Endothelial cell of umbilical vein (primary cell): ENCODE measurements at regions not wholly inside any gene's neighbourhood (a gene's known extent, or its start where the extent isn't known, plus 50 kb on each side); places are given as distances from the start of the nearest gene placed in this dataset.

Experiments
- BruUV-seq: library from RNA; stranded (reverse); fragments of 400-500 nt; replicated peaks from 2 replicates; lab custom pipeline; 2021; lab: Mats Ljungman, UMichigan
- CTCF ChIA-PET: fragments of 300-600, 350-600 bp; sonication (Branson Sonifier 250); formaldehyde crosslinking; loops from one replicate; lab custom pipeline; 2021; ENCODE audit warnings: antibody characterized with exemption, inconsistent platforms; lab: Charles Lee
- POLR2A ChIA-PET: fragments of 300-600, 350-600 bp; sonication (Branson Sonifier 250); formaldehyde crosslinking; loops from one replicate; lab custom pipeline; 2021; ENCODE audit warnings: antibody characterized with exemption, inconsistent platforms; lab: Charles Lee
- DNase-seq: peaks from one replicate; pipeline ENCODE4 v3.0.0-alpha.2; 2011; ENCODE audit warnings: low read depth, low spot score
- FAIRE-seq: peaks from 2 replicates; lab custom pipeline; 2011; peaks lifted over from hg19 to GRCh38; lab: Jason Lieb, UNC
- H2AFZ ChIP-seq: 2 replicates; pipeline ENCODE4 v1.6.0; 2012; ENCODE audit warnings: low read depth, low read length, control low read depth, inconsistent platforms
- H3K27ac ChIP-seq: 2 replicates; pipeline ENCODE4 v1.5.1; 2011; ENCODE audit warnings: low read depth, mild to moderate bottlenecking, control low read depth, low read length, moderate library complexity; ENCODE audit not compliant: insufficient read depth
- H3K27me3 ChIP-seq, 2 experiments: 2 replicates each; pipeline versions ENCODE4 v1.6.0 to v1.6.1; 2011; ENCODE audit warnings: low read length in 2 of 2, mixed read lengths in 1 of 2; ENCODE audit not compliant: control insufficient read depth in 2 of 2, insufficient read depth in 2 of 2
- H3K36me3 ChIP-seq, 2 experiments: 2 replicates in 1 of 2; 3 replicates in 1 of 2; pipeline ENCODE4 v1.5.1; 2011; ENCODE audit warnings: low read length in 2 of 2, mild to moderate bottlenecking in 1 of 2, moderate library complexity in 1 of 2; ENCODE audit not compliant: control insufficient read depth in 2 of 2, insufficient read depth in 2 of 2; ENCODE audit errors: extremely low read depth in 1 of 2
- H3K4me1 ChIP-seq: 3 replicates; pipeline ENCODE4 v1.5.1; 2011; ENCODE audit warnings: mild to moderate bottlenecking, low read length; ENCODE audit not compliant: control insufficient read depth, insufficient read depth; ENCODE audit errors: extremely low read depth
- H3K4me2 ChIP-seq: 2 replicates; pipeline ENCODE4 v1.6.1; 2011; ENCODE audit warnings: low read length, control low read depth, mixed read lengths; ENCODE audit not compliant: insufficient read depth
- H3K4me3 ChIP-seq, 3 experiments: fragments of 200-600 bp in 1 of 3; sonication (generic), shearing (Covaris generic) in 1 of 3; replicated peaks in 1 of 3; 2 replicates each; pipeline ENCODE4 v1.5.1; 2011 to 2016; ENCODE audit warnings: control low read depth in 3 of 3, low read length in 3 of 3, mild to moderate bottlenecking in 2 of 3, inconsistent platforms in 1 of 3, low read depth in 1 of 3, moderate library complexity in 1 of 3; ENCODE audit not compliant: insufficient read depth in 1 of 3
- H3K79me2 ChIP-seq: 2 replicates; pipeline ENCODE4 v1.6.0; 2012; ENCODE audit warnings: low read length, inconsistent platforms; ENCODE audit not compliant: control insufficient read depth, insufficient read depth
- H3K9ac ChIP-seq: replicated peaks from 2 replicates; pipeline ENCODE3; 2011; ENCODE audit warnings: low read length, control low read depth; ENCODE audit not compliant: insufficient read depth; ENCODE audit errors: extremely low read depth
- H3K9me1 ChIP-seq: replicated peaks from 3 replicates; pipeline ENCODE4 v1.6.0; 2011; ENCODE audit warnings: mild to moderate bottlenecking, low read length; ENCODE audit not compliant: control insufficient read depth, insufficient read depth; ENCODE audit errors: extremely low read depth
- H3K9me3 ChIP-seq: replicated peaks from 2 replicates; pipeline ENCODE4 v1.5.1; 2012; ENCODE audit warnings: low read length, inconsistent platforms; ENCODE audit not compliant: control insufficient read depth, insufficient read depth
- H4K20me1 ChIP-seq: replicated peaks from 2 replicates; pipeline ENCODE3; 2011; ENCODE audit warnings: mild to moderate bottlenecking, low read length; ENCODE audit not compliant: control insufficient read depth, insufficient read depth; ENCODE audit errors: extremely low read depth
- EZH2 ChIP-seq: IDR thresholded peaks from 2 replicates; pipeline ENCODE4 v1.6.1; 2012; ENCODE audit warnings: borderline replicate concordance, low read depth, mild to moderate bottlenecking, moderate library complexity, low read length, inconsistent platforms; ENCODE audit not compliant: severe bottlenecking
- FOS ChIP-seq: IDR thresholded peaks from 2 replicates; pipeline ENCODE4 v1.6.1; 2011; ENCODE audit warnings: mild to moderate bottlenecking, low read length, moderate library complexity, borderline replicate concordance; ENCODE audit not compliant: insufficient read depth
- GATA2 ChIP-seq: IDR thresholded peaks from 2 replicates; pipeline ENCODE4 v1.7.0; 2011; ENCODE audit warnings: low read depth, mild to moderate bottlenecking, moderate library complexity, mixed read lengths, low read length; ENCODE audit not compliant: insufficient read length, insufficient read depth
- POLR2AphosphoS5 ChIP-seq: IDR thresholded peaks from 2 replicates; pipeline ENCODE4 v1.6.1; 2012; ENCODE audit warnings: low read depth, mild to moderate bottlenecking, control low read depth, low read length, moderate library complexity; ENCODE audit not compliant: insufficient read depth
- dilution Hi-C: fragments of 300-500 bp; cut with MboI; formaldehyde crosslinking; loops from one replicate; pipeline ENCODE4 v1.15.0; 2019; ENCODE audit warnings: low sequenced_read_pairs; ENCODE audit not compliant: extremely low pct_ligation_motif_present
- intact Hi-C: fragments of 100-400 bp; cut with micrococcal nuclease; formaldehyde crosslinking; loops from one replicate; pipeline ENCODE4 v1.10.0; 2022

- H4K20me1 ChIP-seq: no peaks in the 10 kb centered on the region
- no peak overlapping the region for H3K27ac ChIP-seq
- no peaks in the 10 kb centered on the region for H3K9me1 ChIP-seq
- no TSS peak for BruUV-seq
- no peak overlapping the region for H3K9ac ChIP-seq
- no peak for TF ChIP-seq POLR2AphosphoS5
- peaks cover 2 to 3% of the 10 kb centered on the region in 2 experiments for H3K27me3 ChIP-seq
- peaks cover 2% of the 10 kb centered on the region for H3K4me1 ChIP-seq
- H3K79me2 ChIP-seq: no peaks in the 10 kb centered on the region
- no peaks in the 10 kb centered on the region for H3K9me3 ChIP-seq
- intact Hi-C loops: no loop called here
- no peak overlapping the region for H3K4me2 ChIP-seq
- no peak overlapping the region for H3K4me3 ChIP-seq
- dilution Hi-C loops: no loop called here
- CTCF ChIA-PET: no interaction called here
- FAIRE-seq (no peak), DNase-seq (no peak)
- POLR2A ChIA-PET: no interaction called here
- no peak overlapping the region for H2AFZ ChIP-seq
- no peaks in the 10 kb centered on the region for H3K36me3 ChIP-seq
Measured at GRCh38 chr4:129327637-129328036, 231.7 kb downstream of the C4orf33 start.

- dilution Hi-C loops (no loop called here), intact Hi-C loops (no loop called here)
- no peaks in the 10 kb centered on the region for H3K9me3 ChIP-seq
- no peak overlapping the region for H3K27ac ChIP-seq
- H3K4me1 ChIP-seq: peaks cover 2% of the 10 kb centered on the region
- ChIA-PET CTCF (no interaction called here), POLR2A (no interaction called here)
- FAIRE-seq: no peak
- no peaks in the 10 kb centered on the region for H3K36me3 ChIP-seq
- TF ChIP-seq FOS (peak; percentile 61), POLR2AphosphoS5 (no peak), EZH2 (no peak), GATA2 (peak; percentile 35)
- no peaks in the 10 kb centered on the region for H3K27me3 ChIP-seq
- peak; percentile 29 for DNase-seq
- H3K4me2 ChIP-seq: no peak overlapping the region
- no peaks in the 10 kb centered on the region for H4K20me1 ChIP-seq
- BruUV-seq: no TSS peak
- no peaks in the 10 kb centered on the region for H3K79me2 ChIP-seq
- H2AFZ ChIP-seq: no peak overlapping the region
- no peak overlapping the region for H3K9ac ChIP-seq
- no peaks in the 10 kb centered on the region for H3K9me1 ChIP-seq
- no peak overlapping the region for H3K4me3 ChIP-seq
Measured at GRCh38 chr4:129328162-129328561, 232.2 kb downstream of the C4orf33 start.
